Right renal pelvis (tissue), 4 donors: ENCODE measurements at regions not wholly inside any gene's neighbourhood (a gene's known extent, or its start where the extent isn't known, plus 50 kb on each side); places are given as distances from the start of the nearest gene placed in this dataset.
"Not testable (repeated sequence)": the region's sequence is repeated elsewhere in the genome, so short reads cannot be mapped to it uniquely, and the experiment has no call there.

ENCODE experiments used
- DNase-seq, 4 donors: peaks; one replicate each; pipeline ENCODE4 v3.0.0-alpha.2; 2013; ENCODE audit warnings: low read depth in 4 of 4, low spot score in 3 of 4, missing footprints in 1 of 4

DNA sequence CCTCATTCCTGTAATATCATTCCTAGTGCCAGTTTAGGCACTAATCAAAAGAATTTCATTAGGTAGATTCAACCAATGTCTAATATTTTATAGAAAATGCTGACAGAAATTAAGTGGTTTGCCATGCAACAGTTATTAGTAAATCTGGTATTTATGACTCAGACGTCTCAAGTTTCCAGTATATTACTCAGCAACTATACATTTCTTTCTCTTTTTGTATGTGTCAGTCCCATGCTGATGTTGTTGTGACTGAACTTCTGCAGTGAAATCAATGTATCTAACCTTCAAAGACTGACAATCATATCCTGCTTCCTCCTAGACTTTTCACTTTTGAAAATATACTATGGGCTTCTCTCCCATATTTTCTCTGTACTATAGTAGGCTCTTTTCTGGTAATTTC, 822.5 kb downstream of the NR2F1-AS1 start:
- DNase-seq = no peak

DNA sequence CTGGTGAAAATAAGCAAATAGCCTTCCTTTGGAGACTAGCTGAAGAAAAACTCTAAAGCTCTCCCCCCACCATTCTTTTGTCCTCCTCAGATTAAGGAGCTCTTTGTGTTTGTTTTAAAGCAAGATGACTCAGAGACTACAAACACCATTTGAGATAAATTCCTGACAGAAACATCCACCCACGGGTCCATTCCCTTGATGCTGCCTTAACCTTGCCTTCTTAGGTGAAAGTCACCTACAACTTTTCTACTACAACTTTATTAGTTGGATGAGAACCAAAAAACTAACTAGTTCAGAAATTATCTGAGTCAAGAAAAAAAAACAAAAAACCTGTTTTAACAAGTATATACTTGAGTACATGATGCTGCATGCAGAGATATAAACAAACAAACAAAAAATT, 831.1 kb downstream of the NR2F1-AS1 start:
- no peak for DNase-seq

DNA sequence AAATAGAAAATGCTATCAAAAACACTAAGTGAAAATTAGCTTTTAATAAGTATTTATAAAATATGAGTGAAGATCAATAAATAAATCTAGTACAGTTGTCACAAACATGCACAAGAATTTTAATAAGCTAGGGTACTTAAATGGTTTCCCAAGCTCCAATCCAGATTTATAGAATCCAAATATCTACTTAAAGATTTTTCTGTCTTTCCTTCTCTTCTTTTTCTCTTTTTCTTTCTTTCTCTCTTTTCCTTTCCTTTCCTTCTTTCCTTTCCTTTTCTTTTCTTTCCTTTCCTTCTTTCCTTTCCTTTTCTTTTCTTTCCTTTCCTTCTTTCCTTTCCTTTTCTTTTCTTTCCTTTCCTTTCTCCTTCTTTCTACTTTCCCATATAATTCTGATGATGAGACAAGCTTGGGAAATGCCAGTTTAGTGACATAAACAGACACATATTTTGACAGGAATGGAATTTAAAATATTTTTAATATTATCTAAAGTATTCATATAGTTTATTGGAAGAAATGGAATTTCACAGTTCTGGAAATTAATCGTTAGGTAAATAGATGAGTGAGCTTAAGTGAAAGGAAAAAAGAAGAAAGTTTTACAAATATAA, 832.8 kb downstream of the NR2F1-AS1 start:
- DNase-seq = no peak

DNA sequence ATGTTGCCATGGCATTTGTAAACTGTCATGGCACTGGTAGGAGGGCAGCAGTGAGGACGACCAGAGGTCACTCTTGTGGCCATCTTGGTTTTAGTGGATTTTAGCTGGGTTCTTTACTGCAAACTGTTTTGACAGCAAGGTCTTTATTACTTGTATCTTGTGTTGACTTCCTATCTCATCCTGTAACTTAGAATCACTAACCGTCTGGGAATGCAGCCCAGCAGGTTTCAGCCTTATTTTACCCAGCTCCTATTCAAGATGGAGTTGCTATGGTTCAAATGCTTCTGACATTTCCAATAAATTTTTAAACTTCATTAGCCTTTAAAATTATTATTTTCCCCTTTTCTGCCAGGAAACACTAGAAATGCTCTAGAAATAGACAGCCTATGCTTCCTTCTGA, 839.1 kb downstream of the NR2F1-AS1 start:
- no peak for DNase-seq

DNA sequence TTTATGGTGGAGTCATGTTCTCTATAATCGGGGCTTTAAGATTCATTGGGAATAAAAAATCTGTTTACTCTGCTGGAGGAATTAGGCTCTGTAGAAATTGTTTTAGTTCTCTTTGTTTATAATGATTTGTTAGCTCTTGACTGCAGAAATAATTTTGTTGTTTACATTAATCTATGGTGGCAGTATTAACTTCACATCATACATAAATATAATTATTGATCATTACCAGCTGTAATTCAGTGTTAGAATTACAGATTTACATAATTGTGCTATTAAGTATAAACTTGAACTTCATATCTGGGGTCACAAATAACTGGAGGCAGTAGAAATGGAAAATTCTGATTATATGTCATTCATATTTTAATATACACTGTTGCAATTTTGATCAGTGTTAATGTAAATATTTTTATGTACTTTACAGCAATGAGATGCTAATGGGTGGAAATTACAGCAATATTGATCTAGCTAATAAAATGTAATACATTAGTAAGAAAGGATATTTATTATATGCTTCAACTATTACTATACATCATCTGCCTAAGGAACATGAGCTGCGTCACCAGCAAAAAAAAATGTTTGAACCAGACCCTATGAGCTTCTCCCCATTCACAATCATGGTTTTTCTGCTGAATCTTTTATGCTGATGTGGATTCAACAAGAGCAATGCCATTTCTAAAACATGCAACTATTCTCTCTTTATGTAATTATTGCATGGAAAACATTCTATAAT, 846.6 kb downstream of the NR2F1-AS1 start:
- no peak for DNase-seq

DNA sequence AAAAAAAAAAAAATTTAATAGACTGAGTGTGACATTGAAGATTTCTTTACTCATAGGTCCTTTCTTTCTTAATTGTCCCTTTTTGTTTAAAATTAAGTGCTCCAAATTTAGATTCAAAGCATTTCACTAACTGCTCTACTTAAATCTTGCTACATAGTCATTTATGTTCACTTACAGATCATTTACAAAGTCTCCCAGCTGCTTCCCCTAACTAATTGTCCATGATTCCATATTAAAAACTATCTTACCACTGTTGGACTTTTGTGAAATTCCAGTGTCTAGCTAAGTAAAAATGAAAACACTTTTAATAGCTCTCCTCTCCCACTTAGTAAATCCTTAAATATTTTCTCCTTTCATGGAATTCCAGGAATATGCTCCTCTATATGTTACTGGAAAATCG, 850.5 kb downstream of the NR2F1-AS1 start:
- DNase-seq = no peak

DNA sequence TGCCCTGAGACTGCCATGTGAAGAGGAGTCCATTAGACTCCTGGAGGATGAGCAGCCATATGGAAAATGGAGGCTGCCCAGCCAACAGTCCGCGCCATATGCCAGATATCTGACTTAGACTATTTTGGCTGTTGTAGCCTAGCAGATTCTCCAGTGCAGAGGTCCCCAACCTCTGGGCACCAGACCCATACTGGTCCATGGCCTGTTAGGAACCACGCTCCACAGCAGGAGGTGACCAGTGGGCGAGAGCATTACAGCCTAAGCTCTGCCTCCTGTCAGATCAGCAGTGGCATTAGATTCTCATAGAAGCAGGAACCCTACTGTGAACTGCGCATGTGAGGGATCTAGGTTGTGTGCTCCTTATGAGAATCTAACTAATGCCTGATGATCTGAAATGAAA, 851.9 kb downstream of the NR2F1-AS1 start:
- DNase-seq = no peak

DNA sequence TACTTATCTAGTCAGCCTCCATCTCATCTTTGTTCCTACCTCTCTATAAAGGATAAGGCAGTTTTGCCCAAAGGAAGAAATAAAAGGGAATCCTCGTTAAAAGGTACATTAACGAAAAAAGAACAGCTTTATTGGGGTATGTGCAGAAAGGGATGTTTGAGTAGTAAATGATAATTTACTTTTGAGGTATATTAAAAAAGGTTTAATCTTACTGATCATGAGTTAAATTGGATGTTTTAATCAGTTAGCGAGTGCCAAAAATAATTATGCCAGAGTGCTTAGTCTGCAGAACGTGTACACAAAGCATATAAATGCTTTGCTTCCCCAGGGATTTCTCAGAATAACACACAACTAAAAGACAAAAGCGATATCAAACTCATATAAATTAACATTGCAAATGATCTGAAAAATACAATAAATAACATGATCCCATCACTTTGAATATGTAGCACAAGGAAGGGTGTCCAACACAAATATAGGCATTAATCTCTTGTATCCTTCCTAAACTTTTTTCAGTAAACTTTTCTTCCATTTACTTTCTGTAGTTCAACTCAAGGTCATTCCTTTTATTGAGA, 865.0 kb downstream of the NR2F1-AS1 start:
- no peak for DNase-seq

DNA sequence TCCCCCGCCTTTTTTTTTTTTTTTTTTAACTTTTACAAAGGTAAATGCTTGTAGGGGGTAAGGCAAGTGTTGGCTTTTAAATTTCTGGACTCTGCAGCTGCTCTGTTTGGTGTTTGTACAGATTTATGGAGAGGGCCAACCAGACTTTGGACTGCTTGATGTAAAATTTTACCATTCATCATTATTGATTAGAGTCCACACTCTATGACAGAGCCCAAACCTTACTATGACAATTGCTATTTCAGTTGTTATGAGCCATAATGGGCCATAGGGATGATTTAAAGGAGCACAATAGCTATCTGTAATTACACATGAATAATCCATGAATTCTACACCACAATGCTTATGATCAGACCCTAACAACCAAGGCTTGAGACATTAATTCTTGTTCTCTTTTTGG, 867.2 kb downstream of the NR2F1-AS1 start:
- no peak for DNase-seq

DNA sequence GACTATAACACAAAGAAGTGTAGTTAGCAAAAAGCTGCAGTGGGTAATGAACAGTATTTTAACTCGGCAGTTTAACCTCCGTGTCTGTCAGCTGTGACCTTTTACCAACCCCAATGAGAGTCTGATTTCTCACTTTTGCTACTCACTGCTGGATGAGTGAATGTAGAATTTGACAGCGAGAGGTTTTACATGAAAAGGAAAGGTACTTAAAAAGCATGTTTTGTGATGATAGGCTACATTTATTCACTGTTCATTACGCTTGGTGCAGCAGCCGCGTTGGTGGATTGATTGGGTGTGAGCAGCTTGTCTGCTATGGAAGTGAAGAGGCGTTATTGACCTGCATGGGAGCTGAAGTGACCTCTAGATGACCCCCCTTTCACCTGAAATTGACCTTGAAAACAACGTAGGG, 867.7 kb downstream of the NR2F1-AS1 start:
- no peak for DNase-seq

DNA sequence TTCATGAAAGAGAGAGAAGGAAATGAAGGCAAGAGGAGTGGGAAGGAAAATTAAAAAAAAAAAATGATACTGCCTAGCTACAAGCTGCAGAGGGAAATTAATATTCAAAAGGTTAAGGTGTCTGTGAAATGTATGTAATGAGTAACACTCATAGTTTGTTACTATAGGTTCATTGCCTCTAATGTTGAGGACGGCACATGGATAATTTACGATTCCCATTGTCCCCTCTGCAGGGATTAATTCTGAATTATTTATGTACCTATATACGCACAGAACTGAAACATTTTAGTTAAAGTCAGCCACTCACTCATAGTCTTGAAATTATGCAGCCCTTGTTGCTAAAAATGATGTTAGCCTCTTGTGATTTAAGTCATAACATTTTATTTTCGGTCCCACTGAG, 869.1 kb downstream of the NR2F1-AS1 start:
- no peak for DNase-seq

DNA sequence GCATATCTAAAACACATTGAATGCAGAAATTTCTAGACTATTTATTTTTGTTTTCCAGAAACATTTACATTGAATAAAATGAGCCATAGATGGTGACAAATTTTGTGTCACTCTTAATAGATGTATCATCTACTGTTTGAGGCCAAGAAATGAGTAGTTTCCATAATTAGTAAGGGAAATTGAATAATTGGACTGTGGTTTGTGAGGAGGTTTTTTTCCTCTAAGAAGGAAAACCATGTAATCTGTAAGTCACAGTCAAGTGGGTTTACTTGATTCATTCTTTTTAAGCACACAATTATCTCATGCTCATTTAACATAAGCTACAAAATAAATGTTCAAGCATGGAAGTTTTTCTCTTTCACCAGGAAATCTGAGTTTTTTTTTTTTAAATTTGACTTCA, 876.4 kb downstream of the NR2F1-AS1 start:
- DNase-seq = no peak

DNA sequence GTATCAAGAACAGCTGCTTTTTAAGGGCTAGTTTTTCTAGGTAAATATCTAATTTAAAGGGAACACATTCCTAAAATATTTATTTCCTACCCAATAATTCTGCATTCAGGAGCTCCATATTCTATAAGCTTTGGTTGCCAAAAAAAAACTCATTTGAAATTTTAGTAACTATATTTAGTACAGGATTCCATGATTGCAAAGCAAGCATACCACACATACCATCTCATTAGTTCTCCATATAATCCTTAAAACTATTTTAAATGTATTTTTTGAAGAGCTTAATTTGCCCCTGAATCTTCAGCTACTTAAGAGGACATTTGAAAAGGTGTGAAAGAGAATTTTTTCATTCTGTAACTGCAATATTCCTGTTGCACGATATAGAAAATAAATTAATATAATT, 877.0 kb downstream of the NR2F1-AS1 start:
- no peak for DNase-seq

DNA sequence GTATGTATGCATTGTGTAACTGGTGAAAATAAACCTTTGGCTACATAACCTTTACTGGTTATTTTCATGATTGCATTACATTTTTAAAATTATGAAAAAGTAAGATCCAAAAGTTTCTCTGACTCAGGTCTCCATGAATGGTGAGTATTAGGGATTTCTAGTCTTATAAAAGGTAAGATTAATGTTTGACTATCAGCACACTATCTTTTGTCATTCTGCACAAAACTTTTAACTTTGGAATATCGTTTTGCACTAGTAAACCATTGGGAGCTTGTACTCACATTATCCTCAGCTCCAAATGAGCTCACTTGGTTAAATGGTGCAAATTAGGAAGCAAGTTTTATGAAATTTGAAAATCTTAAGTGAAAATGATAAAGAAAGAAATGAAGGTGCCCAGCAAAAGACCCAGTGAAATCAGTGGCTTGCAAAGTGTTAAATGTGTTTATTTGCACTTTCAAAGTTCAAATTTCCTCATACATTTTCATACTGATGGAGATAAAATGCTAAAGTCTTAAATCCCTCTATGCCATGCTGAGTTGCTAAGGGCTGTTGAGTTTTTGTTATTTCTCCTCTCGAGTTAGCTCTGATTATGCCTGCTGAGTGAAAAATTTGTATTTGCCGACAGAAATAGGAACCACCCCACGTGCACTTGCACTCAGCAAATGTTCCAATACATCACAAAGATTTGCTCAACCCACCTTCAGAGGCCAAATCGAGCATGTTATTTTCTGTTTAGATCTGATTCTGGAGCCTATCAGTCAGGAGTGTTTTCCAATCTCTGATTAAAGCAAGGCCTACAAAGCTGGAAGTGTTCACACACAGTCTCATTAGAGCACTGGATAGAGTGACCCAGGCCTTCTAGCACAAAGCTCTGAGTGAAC, 885.7 kb downstream of the NR2F1-AS1 start:
- no peak for DNase-seq

DNA sequence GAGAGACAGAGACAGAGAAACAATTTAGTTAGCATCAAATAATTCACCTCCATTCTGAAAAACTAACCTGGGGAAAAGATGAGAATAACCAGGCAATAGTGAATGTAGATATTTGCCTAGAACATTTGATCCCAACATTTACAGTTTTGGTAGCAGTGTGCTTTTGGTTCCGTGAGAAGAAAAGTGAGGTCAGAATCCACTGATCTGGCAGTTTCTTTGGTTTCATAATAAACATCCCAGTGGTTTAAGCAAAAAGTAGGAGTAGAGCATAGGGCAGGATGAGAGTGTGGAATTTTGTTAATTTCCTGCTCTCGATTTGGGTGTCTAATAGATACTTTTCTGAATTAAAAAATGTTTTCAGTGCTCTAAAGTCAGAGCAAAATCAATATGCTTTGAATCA, 887.0 kb downstream of the NR2F1-AS1 start:
- no peak for DNase-seq

DNA sequence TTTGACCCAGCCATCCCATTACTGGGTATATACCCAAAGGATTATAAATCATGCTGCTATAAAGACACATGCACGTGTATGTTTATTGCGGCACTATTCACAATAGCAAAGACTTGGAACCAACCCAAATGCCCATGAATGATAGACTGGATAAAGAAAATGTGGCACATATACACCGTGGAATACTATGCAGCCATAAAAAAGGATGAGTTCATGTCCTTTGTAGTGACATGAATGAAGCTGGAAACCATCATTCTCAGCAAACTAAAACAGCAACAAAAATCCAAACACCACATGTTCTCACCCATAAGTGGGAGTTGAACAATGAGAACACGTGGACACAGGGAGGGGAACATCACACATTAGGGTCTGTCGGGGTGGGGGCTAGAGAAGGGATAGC, 889.1 kb downstream of the NR2F1-AS1 start:
- DNase-seq = not testable (repeated sequence)

DNA sequence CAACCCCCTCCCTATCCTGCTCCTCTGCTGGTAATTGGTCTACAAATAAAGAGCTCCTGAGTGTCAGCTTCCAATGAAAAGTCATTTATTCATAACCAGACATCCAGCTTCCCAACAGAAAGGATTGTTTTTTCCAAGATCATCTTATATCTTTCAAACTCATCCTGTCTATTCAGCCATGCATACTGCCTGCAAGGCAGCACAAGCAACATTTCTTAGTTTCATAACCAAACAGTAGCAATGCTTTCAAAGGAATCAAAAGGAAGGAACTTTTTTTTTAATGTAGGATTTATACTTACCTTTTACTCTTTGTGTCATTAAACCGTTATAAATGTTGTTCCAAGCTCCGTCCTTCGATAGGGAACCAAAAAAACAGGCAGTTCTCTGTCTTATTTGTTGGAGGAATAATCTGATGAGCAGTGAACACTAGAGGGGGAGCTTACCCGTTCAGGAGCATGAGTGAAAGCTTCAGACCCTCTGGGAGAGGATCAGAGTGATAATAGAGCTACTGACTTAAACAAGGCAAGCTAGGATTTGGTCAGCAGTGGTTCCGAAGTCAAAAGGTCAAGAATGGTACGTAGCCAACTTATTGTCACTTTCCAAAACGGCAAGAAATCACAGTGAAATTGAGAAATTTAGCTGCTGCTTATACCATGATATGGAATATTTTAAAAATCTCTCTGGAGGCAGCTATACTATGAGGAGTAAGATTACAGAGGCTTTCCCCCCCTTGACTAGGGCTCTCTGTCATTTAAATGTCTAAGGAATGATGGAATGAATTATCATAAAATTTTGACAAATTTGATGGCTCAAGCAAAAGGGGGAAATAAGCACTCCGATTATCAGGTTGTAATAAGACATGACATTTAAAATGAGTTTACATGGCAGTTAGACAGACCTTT, 892.9 kb downstream of the NR2F1-AS1 start:
- DNase-seq = peak; percentile 25 to 52 (median 39)

DNA sequence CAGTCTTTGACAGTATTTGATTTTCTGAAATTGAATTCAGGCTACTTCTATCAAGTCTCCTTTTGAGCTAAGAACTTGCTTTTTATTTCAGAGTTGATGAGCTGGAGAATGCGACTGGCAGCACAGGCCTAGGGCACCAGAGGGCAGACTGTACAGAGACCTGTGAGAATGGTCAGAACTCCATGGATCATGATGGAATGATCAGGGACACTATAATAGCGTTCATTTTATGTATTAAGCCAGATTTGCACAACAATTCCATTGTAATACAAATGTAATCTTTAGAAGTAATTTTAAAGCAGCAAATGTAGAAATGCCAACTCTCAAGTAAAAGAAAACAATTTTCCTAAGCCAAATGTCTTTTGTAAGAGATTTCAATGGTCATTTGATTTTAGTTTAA, 902.4 kb downstream of the NR2F1-AS1 start:
- DNase-seq = no peak

DNA sequence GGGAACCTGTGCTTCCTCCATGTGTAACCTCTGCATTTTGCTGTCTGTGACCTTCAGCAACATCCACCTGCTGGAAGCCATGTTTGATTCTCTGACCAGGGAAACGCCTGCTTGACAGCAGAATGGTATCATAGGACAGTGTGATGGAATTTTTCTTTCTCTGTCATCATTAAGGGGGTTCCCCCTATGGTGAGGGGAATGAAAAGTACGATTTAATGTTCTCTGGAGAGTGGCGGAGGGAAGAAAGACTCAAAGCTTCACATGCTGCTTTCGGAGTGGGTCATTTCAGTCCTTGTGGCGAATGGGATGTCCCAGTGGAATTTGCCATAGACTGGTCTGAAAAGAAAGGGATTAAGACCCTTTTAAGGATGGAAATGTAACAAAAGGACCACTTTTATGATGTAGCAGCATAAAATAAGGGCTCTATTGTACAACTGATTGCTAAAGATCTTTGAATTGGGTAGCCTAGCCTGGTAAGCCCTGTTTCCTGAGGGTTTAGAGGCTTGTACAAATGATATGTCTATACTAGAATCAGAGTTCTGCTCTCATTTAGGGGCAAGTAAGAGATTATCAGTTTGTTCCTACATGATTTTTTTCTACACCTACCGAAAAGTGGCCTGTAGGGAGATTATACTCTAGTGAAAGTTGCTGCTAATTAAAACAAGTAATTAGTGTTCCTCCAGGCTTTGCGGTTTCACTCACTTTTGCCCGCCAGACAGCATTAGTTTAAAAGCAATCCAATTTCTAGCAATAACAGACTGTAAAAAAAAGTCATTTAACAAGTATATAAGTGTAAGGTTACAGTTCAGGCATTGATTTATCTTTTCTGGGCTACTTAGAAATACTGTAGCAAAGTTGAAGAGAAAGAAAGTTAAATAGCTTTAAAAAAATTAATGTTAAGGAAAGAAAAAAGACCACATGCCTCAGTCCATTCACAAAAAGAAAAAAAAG, 904.5 kb downstream of the NR2F1-AS1 start:
- DNase-seq = no peak
